Skin epidermis (tissue), 12 donors: ENCODE measurements at regions not wholly inside any gene's neighbourhood (a gene's known extent, or its start where the extent isn't known, plus 50 kb on each side); places are given as distances from the start of the nearest gene placed in this dataset.

Experiments
- H3K27ac ChIP-seq, 21 experiments: fragments of 200-600 bp; sonication (generic) in 11 of 21; one replicate each; pipeline ENCODE4 v1.5.0; 2020; ENCODE audit warnings: mild to moderate bottlenecking in 3 of 21, inconsistent platforms in 2 of 21, moderate library complexity in 2 of 21
- H3K4me3 ChIP-seq, 7 experiments: fragments of 200-600 bp; sonication (generic) in 2 of 7; one replicate each; pipeline ENCODE4 v1.5.0; 2020; ENCODE audit warnings: inconsistent platforms in 2 of 7, mild to moderate bottlenecking in 2 of 7, moderate library complexity in 1 of 7

DNA sequence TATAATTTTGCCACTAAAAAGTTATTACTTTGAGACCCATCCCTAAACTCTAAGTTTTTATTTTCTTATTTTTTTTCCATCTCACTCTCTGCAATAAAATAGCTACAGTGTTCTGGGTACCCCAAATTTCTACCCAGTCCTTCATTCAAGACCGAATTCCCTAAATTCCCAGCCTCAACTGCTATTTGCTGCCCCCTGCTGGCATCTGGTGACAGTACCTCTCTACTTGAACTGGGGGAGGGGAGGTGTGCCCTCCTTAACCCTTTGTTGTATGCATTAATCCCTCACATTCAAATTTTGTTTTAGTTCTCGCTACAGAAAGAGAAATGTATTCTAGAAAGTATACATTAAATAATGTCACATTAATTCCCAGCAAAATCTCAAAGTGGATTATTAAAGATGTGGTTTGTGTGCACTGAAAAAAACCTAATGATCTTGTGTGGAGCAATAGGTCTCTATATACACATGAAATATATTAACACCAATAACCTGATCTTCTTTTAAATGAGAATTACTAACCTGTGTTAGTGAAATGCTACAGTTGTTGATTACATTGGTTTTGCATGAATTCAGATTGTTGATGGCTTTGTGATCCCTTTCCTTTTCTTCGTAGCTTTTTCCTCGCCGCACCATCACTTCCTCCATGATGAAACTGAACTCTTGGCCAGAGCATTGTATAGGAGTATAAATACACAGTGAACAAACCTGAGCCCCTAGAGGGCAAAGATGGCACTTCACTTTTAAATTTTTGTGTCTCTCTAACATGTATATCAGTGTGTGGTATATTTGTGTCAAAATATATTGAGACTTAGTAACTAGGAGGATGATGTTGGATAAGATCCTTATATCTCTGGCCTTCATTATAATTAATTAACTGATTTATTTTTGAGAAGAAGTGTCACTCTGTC, 590.0 kb downstream of the METTL15 start:
- no peak overlapping the region for H3K27ac ChIP-seq
- no peak overlapping the region for H3K4me3 ChIP-seq

DNA sequence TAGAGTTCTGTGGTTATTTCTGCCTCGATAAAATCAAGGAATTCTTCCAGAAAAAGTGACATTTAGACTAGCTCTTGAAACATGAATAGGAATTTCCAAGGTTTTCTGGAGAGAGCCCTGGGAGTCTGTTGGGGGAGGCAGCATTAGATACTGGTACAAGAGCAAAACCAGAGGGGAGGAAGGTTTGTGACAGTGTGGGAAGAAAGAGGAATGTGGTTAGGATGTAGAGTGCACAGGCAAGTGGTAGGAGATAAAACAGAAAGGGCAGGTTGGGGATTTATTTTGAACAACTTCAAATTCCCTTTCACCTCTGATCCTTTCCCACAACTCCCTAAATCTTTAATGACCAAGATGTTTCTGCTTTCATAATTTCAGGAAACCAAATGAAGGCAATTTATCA, 588.4 kb downstream of the METTL15 start:
- Histone ChIP-seq H3K4me3 (no peak overlapping the region), H3K27ac (no peak overlapping the region)

DNA sequence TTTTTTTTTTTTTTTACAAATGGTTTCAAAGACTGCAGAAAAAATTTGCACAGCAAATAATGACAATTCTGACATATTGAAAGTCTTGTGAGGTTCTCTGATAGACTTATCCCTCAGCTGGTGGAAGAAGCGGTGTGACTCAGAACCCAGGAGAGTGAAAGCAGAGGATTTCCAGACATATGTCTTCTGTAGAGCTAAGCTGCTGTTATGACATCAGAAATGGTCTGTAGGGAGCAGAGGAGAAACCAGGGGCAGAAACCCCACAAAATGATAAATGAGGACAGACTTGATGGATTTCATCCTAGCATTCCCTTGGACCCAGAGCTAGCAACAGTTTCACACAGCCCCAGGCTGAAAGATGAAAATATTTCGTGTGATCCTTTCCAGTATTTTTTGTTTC, 582.6 kb downstream of the METTL15 start:
- H3K4me3 ChIP-seq: no peak overlapping the region
- no peak overlapping the region for H3K27ac ChIP-seq

DNA sequence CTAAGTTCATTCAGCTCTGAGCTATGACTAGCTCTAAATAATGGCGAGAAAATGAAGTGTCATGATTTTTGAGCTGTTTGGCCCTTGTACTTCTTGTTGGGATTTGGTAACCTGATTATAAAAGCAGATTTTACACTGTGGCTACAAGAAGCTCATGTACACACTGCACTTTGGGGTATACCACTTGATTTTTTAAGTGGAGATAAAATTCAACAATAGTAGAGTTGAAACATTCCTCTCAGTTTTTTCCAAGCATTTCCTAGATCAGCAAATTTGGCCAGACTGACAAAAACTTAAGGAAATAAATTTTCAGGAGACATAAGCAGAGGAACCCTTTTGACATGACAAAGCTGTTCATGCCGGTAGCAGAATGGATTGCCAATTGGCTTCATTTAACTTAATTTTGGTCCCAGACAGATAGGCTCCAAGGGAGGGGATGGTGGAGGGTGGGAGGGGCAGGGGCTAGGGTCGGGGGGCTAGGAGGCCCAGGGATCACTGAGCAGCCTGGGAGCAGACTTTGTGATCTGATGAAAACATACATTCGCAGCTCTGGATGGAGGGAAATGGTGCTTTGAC, 575.9 kb downstream of the METTL15 start:
- no peak overlapping the region for H3K4me3 ChIP-seq
- no peak overlapping the region for H3K27ac ChIP-seq

DNA sequence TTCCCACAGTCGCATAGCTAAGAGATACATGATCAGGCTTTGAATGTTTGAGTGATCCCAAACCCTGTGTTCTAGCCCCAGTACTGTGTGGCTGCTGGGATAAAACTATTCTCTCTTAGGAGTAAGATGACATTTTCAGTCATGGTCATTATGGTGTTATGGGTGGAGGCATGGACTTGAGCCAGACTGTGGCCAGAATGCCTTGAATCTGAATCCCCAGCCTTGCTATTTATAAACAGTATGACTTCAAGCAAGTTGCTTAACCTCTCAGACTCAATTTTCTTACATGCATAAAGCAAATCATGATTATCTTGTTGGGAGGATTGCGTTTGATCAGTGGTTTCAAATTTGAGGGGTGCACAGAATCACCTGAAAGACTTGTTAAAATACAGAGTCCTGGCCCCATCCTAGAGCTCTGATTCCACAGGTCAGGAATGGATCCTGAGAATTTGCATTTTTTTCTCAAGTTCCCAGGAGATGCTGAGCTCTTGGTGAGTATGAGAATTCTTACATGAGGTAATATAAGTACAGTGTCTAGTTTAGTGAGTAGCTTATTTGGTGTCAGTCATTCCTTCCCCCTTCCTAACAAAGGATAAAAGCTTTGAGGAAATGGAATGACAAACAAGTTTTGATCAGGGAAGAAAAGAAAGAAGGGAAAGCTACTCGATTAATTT, 571.7 kb downstream of the METTL15 start:
- no peak overlapping the region for H3K27ac ChIP-seq

DNA sequence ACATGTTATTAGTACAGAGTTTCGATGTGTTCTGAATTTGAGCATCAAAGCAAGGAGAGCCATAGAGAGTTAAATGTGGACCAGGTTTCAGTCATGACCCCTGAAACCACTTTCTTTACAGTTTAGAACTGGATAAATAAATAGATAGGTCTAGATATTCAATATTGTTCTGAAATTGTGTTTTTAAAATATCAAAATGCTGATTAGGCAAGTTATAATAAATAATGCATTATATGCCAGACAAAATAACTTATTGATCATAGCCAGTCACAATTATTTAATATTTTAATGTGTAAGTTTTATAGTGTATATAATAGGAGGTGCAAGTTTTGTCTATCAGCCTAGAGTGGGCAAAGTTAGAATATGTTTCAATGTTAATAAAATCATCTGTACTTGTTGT, 569.5 kb downstream of the METTL15 start:
- Histone ChIP-seq H3K4me3 (no peak overlapping the region), H3K27ac (no peak overlapping the region)

More for the DNA sequence above, 571.7 kb downstream of the METTL15 start:
- no peak overlapping the region for H3K4me3 ChIP-seq

DNA sequence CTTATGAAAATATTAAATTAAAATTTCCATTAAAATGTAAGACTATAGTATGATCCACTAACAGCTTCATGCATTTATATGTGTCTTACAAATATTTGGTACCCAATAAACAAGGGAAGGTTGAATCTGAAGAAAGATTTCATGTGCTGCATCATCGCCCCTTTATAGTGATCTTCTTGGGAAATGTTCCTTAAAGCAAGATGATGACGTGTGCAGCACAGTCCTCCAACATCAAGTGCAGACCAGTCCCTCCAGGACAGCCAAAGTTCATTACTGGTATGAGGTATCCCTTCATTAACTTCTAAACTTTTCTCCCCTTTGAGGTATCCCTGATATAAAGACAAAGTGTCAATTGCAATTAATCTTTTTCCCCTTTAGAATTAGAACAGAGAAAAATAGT, 567.0 kb downstream of the METTL15 start:
- no peak overlapping the region for H3K27ac ChIP-seq

DNA sequence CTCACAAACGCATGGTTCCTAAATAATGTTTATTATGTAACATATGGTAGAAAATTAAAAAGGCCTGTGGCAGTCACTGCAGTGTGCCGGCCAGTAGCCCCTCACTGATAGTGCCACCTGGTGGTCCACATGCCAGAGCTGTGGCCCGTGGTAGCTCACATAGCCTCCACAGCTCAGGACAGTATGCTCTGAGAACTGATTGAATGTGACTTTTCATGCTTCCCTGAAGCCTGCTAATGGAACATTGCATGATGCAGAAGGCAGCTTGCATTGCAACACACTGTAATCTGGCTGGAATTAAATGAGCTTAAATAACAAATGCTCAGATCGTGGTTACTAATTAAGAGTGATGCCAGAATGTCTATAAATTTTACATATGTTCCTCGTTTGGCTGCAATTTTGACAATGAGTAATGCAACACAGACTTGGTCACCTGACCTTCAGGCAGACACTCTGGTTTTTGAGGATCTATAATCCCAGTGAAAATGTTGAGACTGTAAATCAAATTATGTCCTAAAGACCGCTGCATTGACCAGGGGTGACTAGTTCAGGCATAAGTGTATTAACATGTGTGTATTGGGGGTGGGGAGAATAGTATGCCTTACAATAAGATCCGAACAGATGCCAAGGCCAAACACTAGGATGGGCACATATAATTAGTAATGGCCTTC, 566.4 kb downstream of the METTL15 start:
- Histone ChIP-seq H3K27ac (no peak overlapping the region), H3K4me3 (no peak overlapping the region)

More for the DNA sequence above, 567.0 kb downstream of the METTL15 start:
- no peak overlapping the region for H3K4me3 ChIP-seq

DNA sequence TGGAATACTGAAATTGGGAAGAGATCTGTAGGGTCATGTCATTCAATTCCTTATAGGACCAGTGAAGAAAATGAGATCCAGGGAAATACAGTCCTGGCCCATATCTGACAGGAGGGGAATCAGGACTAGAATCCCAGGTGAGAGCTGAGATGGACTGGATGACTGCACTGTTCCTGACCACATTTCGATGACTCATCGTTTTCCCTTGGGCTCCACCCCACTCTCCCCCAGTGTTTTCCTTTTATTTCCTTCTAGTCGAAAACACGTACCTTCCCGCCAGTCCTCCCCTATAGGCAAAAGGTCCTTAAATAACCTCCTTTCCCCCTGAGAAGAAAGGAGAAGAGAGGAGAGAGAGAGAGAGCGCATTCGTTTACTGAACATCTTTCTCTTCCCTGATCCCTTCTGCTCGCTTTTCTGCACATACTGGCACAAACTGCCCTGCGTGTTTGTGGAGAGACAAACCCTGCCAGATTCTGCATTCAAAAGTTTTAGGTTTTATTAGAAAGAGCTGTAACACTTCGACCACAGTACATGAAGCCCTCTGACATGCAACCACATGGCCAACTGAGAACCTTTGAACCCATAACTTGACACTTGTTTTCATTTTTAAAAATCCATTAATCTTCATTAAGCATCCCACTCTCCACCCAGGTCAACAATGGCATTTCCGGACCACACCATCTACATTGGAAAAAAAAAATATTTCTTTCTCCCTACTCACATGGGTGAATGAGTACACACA, 565.7 kb downstream of the METTL15 start:
- Histone ChIP-seq H3K27ac (no peak overlapping the region), H3K4me3 (no peak overlapping the region)

DNA sequence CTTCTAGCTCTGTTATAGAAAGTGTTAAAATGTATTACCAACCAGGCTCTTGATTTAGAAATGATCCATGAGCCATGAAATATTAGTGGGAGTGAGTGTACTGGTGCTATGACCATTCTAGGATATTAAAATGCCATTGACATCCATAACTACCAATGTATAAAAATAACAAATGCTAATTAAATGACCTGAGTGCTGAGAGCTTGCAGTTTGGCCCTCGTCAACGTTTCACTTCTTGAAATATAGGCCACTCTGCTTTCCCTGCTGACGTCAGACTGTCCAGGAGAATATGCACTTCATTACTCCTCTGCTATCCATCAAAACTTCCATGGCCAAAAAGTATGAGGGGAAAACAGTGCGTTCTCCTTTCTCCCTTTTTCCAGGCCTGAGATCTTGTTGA, 563.1 kb downstream of the METTL15 start:
- no peak overlapping the region for H3K4me3 ChIP-seq
- H3K27ac ChIP-seq: no peak overlapping the region

DNA sequence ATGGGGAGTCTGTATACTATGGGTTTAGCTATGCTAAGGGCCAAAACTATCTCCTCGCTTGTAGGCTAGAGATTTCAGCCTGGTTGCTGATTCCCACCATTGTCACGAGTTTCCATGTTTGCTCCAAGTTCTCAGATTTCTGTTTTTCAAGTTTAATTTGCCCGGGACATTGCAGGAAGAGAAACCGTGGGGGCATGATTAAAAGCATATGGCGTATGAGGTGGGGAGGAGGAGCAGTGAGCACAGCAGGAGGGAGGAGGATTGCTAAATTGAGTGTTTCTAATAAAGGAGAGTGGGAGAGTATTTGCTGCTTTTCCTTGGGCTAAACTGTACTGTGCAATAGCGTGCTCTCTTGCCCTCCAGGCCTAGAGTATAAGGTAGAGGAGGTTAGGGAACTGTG, 558.4 kb downstream of the METTL15 start:
- H3K4me3 ChIP-seq: no peak overlapping the region
- H3K27ac ChIP-seq: peak overlapping the region in 2 of 21 experiments; percentile 23 to 29

DNA sequence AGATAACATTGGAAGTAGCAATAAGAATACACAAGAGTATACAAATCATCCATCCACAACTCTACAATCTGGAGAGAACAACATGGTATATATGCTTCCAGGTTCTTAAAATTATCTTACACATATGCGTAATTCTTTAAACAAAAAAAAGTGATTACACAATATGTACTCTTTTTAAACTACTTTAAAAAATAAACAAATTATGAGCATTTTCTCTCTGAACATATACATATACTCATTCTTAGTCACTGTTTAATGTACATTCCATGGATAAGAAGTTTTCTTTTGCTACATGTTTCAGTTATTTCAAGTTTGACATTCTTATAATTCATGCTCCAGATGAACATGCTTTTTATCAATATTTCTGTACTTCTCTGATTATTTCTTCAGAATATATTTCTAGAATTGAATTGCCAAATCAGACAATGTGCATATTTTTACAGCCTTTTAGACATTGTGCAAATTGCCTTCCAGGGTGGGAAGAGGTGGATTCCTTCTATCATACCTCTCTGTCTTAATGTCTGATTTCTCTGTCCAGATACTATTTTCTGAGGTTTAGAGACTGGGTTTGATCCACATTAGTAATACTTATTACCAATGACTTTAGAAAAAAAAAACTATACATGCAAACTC, 551.6 kb downstream of the METTL15 start:
- H3K4me3 ChIP-seq: no peak overlapping the region
- no peak overlapping the region for H3K27ac ChIP-seq

DNA sequence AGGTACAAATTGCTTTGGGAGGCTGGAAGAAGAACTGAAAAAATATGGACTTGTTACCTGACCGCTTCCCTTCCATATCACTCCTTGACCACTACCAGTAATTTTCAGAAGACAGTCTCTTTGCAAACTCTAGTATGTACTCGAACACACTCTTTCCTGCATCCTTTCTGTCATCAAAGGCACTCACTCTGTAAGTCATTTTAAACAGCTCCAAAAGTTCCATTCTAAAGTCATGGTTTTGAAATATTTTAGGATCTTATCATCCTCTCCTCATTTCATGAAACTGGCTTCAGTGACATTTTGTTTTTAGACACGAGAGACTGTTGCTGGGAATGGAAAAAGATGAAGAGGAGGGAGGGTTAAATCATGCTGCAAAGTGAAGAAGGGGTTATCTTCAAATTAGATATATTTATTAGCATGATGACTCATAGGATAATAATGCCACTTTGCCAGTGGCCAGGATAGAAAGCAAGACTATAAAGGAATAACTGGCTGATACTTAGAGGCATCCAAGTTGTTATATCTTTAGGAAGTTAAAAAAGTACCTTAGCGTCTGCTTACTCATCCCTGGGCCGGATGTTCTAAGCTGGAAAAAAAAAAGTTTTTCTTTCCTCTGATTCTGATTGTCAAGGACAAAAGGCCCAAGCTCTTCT, 549.3 kb downstream of the METTL15 start:
- H3K4me3 ChIP-seq: no peak overlapping the region
- no peak overlapping the region for H3K27ac ChIP-seq

DNA sequence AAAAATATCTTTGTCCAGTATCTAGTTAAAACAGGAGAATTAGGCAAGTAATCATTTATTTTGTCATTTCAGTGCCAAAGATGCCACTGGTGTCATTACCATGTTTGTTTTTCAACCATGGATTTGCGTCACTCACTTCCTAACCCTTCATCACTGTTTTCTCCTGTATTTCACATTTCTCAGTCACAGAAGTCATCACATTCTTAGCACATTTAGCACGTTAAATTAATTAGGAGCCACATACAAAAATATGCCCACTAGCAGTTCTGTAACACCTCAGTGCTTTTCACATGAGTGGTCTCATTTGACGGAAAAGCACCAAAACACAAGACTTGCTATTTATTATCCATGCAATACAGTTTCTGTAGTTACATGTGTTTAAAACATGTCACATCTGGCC, 546.0 kb downstream of the METTL15 start:
- Histone ChIP-seq H3K27ac (no peak overlapping the region), H3K4me3 (no peak overlapping the region)

DNA sequence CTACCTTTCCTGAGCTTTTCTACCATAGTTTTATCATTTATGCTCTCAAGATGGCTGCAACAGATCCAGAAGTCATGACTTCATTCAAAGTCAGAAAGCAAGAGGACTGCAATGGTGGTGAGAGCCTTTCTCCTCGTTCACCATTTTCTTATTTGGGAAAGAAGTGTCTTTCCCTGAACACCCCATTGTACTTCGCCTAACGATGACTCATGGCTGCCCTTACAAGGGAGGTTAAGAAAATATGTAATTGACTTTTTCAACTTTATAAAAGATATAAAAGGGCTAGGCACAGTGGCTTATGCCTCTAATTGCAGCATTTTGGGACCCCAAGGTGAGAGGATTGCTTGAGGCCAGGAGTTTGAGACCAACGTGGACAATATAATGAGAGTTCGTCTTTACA, 541.7 kb downstream of the METTL15 start:
- no peak overlapping the region for H3K4me3 ChIP-seq
- no peak overlapping the region for H3K27ac ChIP-seq

DNA sequence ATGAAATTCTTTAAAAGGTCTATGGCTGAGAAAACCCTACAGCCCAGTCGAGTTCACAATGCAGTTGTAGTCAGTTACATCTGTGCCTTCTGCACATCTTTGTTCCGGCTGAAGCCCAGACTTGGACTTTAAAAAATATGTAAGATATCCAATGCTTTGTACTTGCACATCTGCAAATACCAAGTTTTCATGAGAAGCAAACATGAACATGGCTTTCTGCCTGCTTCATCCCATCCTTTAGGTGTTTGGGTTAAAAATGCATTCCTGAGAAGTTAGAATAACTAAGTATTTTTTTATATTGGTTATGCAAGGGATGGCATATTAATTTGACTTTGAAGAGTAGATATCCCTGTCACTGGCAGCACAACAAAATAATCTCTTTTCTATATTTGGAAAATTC, 528.4 kb downstream of the METTL15 start:
- H3K4me3 ChIP-seq: no peak overlapping the region
- no peak overlapping the region for H3K27ac ChIP-seq

DNA sequence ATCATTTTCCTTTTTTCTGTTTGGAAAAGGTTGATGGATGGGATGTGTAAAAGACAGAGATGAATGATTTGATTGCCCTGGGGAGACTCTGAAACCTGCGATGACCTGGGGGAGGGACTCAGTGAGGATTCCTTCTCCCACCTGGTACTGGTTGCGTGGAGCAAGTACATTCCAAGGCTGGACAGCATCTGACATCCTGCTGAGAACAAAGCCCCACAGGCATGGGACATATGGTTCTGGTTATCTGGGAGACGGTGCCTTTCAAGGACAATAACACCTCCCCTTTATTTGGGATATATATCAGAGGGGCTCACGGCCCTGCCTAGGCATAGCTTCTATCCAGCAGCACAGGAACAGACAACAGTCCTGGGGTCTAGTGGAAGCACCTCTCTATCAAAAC, 527.8 kb downstream of the METTL15 start:
- Histone ChIP-seq H3K27ac (no peak overlapping the region), H3K4me3 (no peak overlapping the region)

DNA sequence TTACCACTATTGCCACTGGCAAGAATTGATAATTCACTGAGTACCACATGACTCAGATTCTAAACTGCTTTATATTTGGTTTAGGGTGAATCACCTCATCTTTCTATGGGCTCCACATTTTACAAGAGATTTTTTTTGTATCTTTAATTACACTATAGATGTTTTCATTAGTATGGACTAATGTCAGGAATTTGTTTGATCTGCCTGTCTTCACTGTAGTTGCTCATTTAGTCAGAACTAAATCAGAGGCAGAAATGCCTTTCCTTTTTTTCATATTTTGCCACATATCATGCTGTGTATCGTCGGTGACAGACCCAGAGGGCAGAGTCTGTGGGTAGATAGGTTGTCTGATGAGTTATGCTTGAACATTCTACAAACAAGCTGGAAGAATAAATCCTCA, 524.1 kb downstream of the METTL15 start:
- no peak overlapping the region for H3K4me3 ChIP-seq
- no peak overlapping the region for H3K27ac ChIP-seq

DNA sequence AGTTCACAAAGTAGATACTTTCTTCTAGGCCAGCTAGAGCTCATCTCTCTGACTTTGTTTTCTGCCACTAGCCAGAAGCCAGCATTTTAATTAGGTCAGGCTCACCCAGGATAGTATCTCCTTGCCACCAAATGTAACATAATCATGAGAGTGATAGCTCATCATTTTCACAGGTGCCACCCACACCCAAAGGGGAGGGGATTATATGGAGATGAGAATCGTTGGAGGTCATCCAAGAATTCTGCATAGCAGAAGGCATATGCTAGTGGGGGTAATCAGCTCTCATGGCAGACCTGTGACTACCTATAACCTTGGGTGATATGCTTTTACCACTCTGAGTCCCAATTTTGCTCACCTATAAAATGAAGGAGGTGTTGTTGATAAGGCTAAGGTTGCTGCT, 523.0 kb downstream of the METTL15 start:
- Histone ChIP-seq H3K4me3 (no peak overlapping the region), H3K27ac (no peak overlapping the region)
